Glutamatergic neuron (in vitro differentiated cells): ENCODE measurements at regions not wholly inside any gene's neighbourhood (a gene's known extent, or its start where the extent isn't known, plus 50 kb on each side); places are given as distances from the start of the nearest gene placed in this dataset.

Source experiments
- DNase-seq: peaks from one replicate; pipeline ENCODE4 v3.0.0; 2022
- H3K27ac Mint-ChIP-seq: one replicate; pipeline ENCODE4 v1.8.0; 2020; ENCODE audit warnings: mild to moderate bottlenecking, mixed read lengths, inconsistent platforms; ENCODE audit not compliant: unreplicated experiment
- H3K27me3 Mint-ChIP-seq: one replicate; pipeline ENCODE4 v1.8.0; 2020; ENCODE audit warnings: mild to moderate bottlenecking, moderate library complexity, mixed read lengths, inconsistent platforms; ENCODE audit not compliant: unreplicated experiment
- H3K36me3 Mint-ChIP-seq: one replicate; pipeline ENCODE4 v1.8.0; 2020; ENCODE audit warnings: mild to moderate bottlenecking, mixed read lengths, inconsistent platforms; ENCODE audit not compliant: unreplicated experiment
- H3K4me1 Mint-ChIP-seq: one replicate; pipeline ENCODE4 v1.8.0; 2020; ENCODE audit warnings: mild to moderate bottlenecking, low read depth, mixed read lengths, inconsistent platforms; ENCODE audit not compliant: unreplicated experiment
- H3K4me3 Mint-ChIP-seq: one replicate; pipeline ENCODE4 v1.8.0; 2020; ENCODE audit warnings: mild to moderate bottlenecking, mixed read lengths, inconsistent platforms; ENCODE audit not compliant: unreplicated experiment
- H3K9me3 Mint-ChIP-seq: one replicate; pipeline ENCODE4 v1.8.0; 2020; ENCODE audit warnings: mild to moderate bottlenecking, moderate library complexity, mixed read lengths, inconsistent platforms; ENCODE audit not compliant: unreplicated experiment
- CTCF ChIP-seq: fragments of 200-600 bp; sonication (generic); IDR thresholded peaks from one replicate; pipeline ENCODE4 v1.5.0; 2021; ENCODE audit not compliant: partially characterized antibody, unreplicated experiment

GRCh38 chr3:177946048-177946447 lies 590.2 kb upstream of the KCNMB2 start:
- TF ChIP-seq CTCF, result no peak
- no peaks in the 10 kb centered on the region for H3K27me3 Mint-ChIP-seq
- H3K4me1 Mint-ChIP-seq, result peaks cover 9% of the 10 kb centered on the region
- DNase-seq, result no peak
- H3K27ac Mint-ChIP-seq, result no peak overlapping the region
- no peaks in the 10 kb centered on the region for H3K9me3 Mint-ChIP-seq
- H3K36me3 Mint-ChIP-seq, result no peaks in the 10 kb centered on the region
- H3K4me3 Mint-ChIP-seq, result no peak overlapping the region

GRCh38 chr3:177946497-177946896 lies 589.7 kb upstream of the KCNMB2 start:
- no peak for DNase-seq
- H3K27ac Mint-ChIP-seq, result no peak overlapping the region
- H3K36me3 Mint-ChIP-seq, result no peaks in the 10 kb centered on the region
- no peak overlapping the region for H3K4me3 Mint-ChIP-seq
- no peak for TF ChIP-seq CTCF
- no peaks in the 10 kb centered on the region for H3K27me3 Mint-ChIP-seq
- no peaks in the 10 kb centered on the region for H3K9me3 Mint-ChIP-seq
- H3K4me1 Mint-ChIP-seq, result peaks cover 9% of the 10 kb centered on the region

- Mint-ChIP-seq H3K9me3 (no peaks in the 10 kb centered on the region), H3K27ac (no peak overlapping the region), H3K4me3 (no peak overlapping the region), H3K27me3 (no peaks in the 10 kb centered on the region), H3K4me1 (peaks cover 9% of the 10 kb centered on the region), H3K36me3 (no peaks in the 10 kb centered on the region)
- no peak for TF ChIP-seq CTCF
- no peak for DNase-seq
Observed at GRCh38 chr3:177946936-177947335, 589.3 kb upstream of the KCNMB2 start.

- Mint-ChIP-seq H3K27ac (no peak overlapping the region), H3K27me3 (no peaks in the 10 kb centered on the region)
- TF ChIP-seq CTCF, result no peak
Observed at GRCh38 chr3:177947901-177948300, 588.3 kb upstream of the KCNMB2 start.

GRCh38 chr3:177948716-177949425 lies 587.4 kb upstream of the KCNMB2 start:
- no peaks in the 10 kb centered on the region for H3K9me3 Mint-ChIP-seq
- no peaks in the 10 kb centered on the region for H3K36me3 Mint-ChIP-seq
- no peak overlapping the region for H3K4me3 Mint-ChIP-seq
- no peaks in the 10 kb centered on the region for H3K27me3 Mint-ChIP-seq
- peak overlapping the region; percentile 45 for H3K27ac Mint-ChIP-seq
- TF ChIP-seq CTCF, result no peak
- DNase-seq, result no peak
- peaks cover 9% of the 10 kb centered on the region for H3K4me1 Mint-ChIP-seq

More at GRCh38 chr3:177947901-177948300, 588.3 kb upstream of the KCNMB2 start:
- no peaks in the 10 kb centered on the region for H3K9me3 Mint-ChIP-seq
- no peaks in the 10 kb centered on the region for H3K36me3 Mint-ChIP-seq
- peaks cover 9% of the 10 kb centered on the region for H3K4me1 Mint-ChIP-seq
- no peak for DNase-seq
- H3K4me3 Mint-ChIP-seq, result no peak overlapping the region
